Endodermal cell (in vitro differentiated cells): ENCODE measurements at regions not wholly inside any gene's neighbourhood (a gene's known extent, or its start where the extent isn't known, plus 50 kb on each side); places are given as distances from the start of the nearest gene placed in this dataset.

Source experiments
- DNase-seq: peaks from one replicate; pipeline ENCODE4 v3.0.0-alpha.2; 2017
- H3K27ac ChIP-seq: 2 replicates; pipeline ENCODE4 v1.5.1; 2013; ENCODE audit warnings: mild to moderate bottlenecking, low read depth, low read length, moderate library complexity
- H3K27me3 ChIP-seq: 2 replicates; pipeline ENCODE4 v1.6.1; 2013; ENCODE audit warnings: mild to moderate bottlenecking, low read length, moderate library complexity; ENCODE audit not compliant: insufficient read depth, control insufficient read depth, poor library complexity, severe bottlenecking
- H3K36me3 ChIP-seq: 2 replicates; pipeline ENCODE4 v1.7.0; 2013; ENCODE audit warnings: mild to moderate bottlenecking, low read length, moderate library complexity; ENCODE audit not compliant: control insufficient read depth, insufficient read depth
- H3K4me1 ChIP-seq: one replicate; pipeline ENCODE4 v1.7.0; 2013; ENCODE audit warnings: low read length; ENCODE audit not compliant: control insufficient read depth, insufficient read depth
- H3K4me3 ChIP-seq: 2 replicates; pipeline ENCODE4 v1.5.1; 2013; ENCODE audit warnings: mild to moderate bottlenecking, low read length, moderate library complexity
- H3K9ac ChIP-seq: 2 replicates; pipeline ENCODE4 v1.6.1; 2013; ENCODE audit warnings: mild to moderate bottlenecking, low read length, moderate library complexity; ENCODE audit not compliant: poor library complexity, severe bottlenecking; ENCODE audit errors: extremely low read depth
- H3K9me3 ChIP-seq: 2 replicates; pipeline ENCODE4 v1.6.1; 2013; ENCODE audit warnings: mild to moderate bottlenecking, low read length, moderate library complexity; ENCODE audit not compliant: control insufficient read depth
- H3K27ac Mint-ChIP-seq: 2 replicates; pipeline ENCODE4 v1.8.0; 2020; ENCODE audit warnings: mixed read lengths
- H3K27me3 Mint-ChIP-seq: 2 replicates; pipeline ENCODE4 v1.8.0; 2021; ENCODE audit warnings: mild to moderate bottlenecking, mixed read lengths; ENCODE audit not compliant: insufficient read depth
- H3K36me3 Mint-ChIP-seq: 2 replicates; pipeline ENCODE4 v1.8.0; 2020; ENCODE audit warnings: low read depth, mixed read lengths
- H3K4me1 Mint-ChIP-seq: 2 replicates; pipeline ENCODE4 v1.8.0; 2020; ENCODE audit warnings: mixed read lengths
- H3K4me3 Mint-ChIP-seq: 2 replicates; pipeline ENCODE4 v1.8.0; 2020; ENCODE audit warnings: mild to moderate bottlenecking, moderate library complexity, mixed read lengths
- H3K9me3 Mint-ChIP-seq: 2 replicates; pipeline ENCODE4 v1.8.0; 2020; ENCODE audit warnings: mild to moderate bottlenecking, mixed read lengths
- WGBS, 2 experiments: methylation state at CpG; one replicate each; pipeline versions ENCODE4 v1.1.5 to v1.1.7; 2013; ENCODE audit warnings: missing lambda C conversion rate in 2 of 2, mixed read lengths in 1 of 2; ENCODE audit not compliant: insufficient coverage in 1 of 2, insufficient read length in 1 of 2; 5-methylcytosine and 5-hydroxymethylcytosine counted together
- TF ChIP-seq, protein P1 (sequence below): fragments of 200-600 bp; sonication (generic); conservative IDR thresholded peaks from 2 replicates; pipeline ENCODE4 v1.5.0; 2021; ENCODE audit warnings: antibody characterized with exemption, mild to moderate bottlenecking

DNA sequence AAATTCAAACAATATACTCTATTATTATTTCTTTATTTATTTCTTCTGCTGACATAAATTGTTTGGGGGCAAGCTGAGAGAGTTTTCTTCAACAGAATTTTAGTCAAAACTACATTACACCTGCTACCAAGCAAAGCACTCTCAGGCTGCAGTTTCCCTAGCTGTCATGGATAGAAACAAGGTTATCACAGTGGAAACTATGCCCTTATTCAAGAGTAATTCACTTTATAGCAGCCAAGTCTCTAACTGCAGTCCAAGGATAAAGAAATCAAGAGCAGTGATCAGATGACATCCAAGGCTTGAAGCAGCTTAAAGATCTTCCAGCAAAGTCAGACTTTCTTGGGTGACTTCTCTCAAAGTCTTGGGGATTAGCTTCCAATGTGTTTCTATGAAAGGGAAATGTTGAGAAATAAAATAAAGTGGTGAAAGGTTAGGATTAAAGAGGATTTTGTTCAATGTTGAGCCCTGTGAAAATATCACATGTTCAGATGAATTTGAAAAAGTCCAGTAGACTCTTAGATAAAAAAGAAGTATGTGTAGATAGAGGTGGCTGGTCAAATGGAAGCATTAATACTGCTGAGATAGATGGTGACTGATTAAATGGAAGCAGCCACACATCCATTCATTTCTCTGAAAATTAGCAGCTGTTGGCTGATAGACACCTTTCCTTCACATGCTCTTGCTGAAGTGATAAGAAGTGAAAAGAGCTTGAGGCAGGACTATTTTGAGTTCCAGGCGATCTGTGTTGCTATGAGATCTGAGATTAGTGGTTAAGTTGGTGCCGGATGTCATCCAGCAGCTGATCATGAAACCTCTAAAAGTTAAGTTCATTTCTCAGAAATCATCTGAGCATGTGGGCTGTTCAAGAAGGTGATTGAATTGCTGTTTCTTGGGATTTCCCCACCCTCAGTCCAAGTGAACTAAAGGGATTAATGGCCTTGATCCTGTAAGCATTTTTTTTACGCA is 257.8 kb upstream of the BTG1 start:
- Mint-ChIP-seq H3K4me1 (peaks cover 29% of the 10 kb centered on the region), H3K9me3 (peaks cover 10% of the 10 kb centered on the region), H3K4me3 (no peak overlapping the region), H3K27ac (no peak overlapping the region), H3K27me3 (no peaks in the 10 kb centered on the region), H3K36me3 (no peaks in the 10 kb centered on the region)
- no peak overlapping the region for H3K4me3 ChIP-seq
- H3K27ac ChIP-seq: no peak overlapping the region
- WGBS, 2 experiments: 95 to 100% methylated on average over 1 to 3 of the region's 3 CpGs
- H3K4me1 ChIP-seq: peaks cover 13% of the 10 kb centered on the region
- no peaks in the 10 kb centered on the region for H3K36me3 ChIP-seq
- DNase-seq: no peak
- TF ChIP-seq, protein P1, sequence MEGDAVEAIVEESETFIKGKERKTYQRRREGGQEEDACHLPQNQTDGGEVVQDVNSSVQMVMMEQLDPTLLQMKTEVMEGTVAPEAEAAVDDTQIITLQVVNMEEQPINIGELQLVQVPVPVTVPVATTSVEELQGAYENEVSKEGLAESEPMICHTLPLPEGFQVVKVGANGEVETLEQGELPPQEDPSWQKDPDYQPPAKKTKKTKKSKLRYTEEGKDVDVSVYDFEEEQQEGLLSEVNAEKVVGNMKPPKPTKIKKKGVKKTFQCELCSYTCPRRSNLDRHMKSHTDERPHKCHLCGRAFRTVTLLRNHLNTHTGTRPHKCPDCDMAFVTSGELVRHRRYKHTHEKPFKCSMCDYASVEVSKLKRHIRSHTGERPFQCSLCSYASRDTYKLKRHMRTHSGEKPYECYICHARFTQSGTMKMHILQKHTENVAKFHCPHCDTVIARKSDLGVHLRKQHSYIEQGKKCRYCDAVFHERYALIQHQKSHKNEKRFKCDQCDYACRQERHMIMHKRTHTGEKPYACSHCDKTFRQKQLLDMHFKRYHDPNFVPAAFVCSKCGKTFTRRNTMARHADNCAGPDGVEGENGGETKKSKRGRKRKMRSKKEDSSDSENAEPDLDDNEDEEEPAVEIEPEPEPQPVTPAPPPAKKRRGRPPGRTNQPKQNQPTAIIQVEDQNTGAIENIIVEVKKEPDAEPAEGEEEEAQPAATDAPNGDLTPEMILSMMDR: no peak
- H3K27me3 ChIP-seq: no peaks in the 10 kb centered on the region
- no peaks in the 10 kb centered on the region for H3K9me3 ChIP-seq
- no peak overlapping the region for H3K9ac ChIP-seq

DNA sequence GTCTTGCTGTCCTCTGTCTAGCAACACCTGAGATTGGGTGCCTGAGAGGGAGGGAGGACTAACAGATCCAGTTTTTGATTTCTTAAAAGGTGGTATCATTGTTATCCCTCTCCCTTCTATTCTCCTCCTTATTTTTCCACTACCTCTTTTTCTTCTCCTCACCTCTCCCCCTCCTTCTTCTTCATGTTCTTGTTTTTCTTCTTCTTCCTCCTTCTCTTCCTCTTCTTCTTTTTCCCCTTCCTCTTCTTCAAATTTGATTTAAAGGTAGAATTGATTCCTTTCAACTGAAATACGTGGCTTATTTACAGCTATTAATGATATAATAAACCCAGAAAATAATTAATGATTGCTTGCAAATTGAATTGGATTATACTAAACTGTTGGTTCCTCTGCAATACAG is 256.8 kb upstream of the BTG1 start:
- peaks cover 7% of the 10 kb centered on the region for H3K9me3 Mint-ChIP-seq
- no peaks in the 10 kb centered on the region for H3K27me3 Mint-ChIP-seq
- no peak overlapping the region for H3K4me3 ChIP-seq
- H3K27ac ChIP-seq: no peak overlapping the region
- no peaks in the 10 kb centered on the region for H3K36me3 Mint-ChIP-seq
- H3K27ac Mint-ChIP-seq: no peak overlapping the region
- H3K4me1 ChIP-seq: peaks cover 17% of the 10 kb centered on the region
- H3K9ac ChIP-seq: no peak overlapping the region
- DNase-seq: no peak
- no CpG with 5 or more reads among the region's 1 CpG for WGBS, 2 experiments
- H3K4me1 Mint-ChIP-seq: peaks cover 36% of the 10 kb centered on the region
- H3K9me3 ChIP-seq: no peaks in the 10 kb centered on the region
- H3K36me3 ChIP-seq: no peaks in the 10 kb centered on the region
- H3K27me3 ChIP-seq: no peaks in the 10 kb centered on the region
- H3K4me3 Mint-ChIP-seq: no peak overlapping the region
- TF ChIP-seq, protein P1: no peak

DNA sequence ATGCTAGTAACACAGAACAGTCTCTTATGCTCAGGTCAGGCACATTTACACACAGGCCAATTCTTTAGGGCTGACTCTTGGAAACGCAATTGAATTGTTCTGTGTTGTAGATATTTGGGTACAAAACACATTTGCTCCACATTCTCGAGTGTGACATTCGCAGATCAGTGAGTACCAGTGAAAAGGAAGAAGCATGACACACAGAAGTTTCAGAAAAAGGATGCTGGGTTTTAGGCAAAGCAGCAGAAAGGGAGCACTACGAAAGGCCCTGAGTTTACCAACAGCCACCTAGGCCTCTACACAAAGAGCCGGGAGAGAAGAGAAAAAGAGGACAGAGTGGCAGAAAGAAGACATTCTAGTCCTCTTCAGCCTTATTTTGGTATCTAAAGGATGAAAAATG is 254.4 kb upstream of the BTG1 start:
- no peaks in the 10 kb centered on the region for H3K36me3 ChIP-seq
- H3K9ac ChIP-seq: no peak overlapping the region
- H3K4me1 ChIP-seq: peaks cover 17% of the 10 kb centered on the region
- no peak overlapping the region for H3K27ac ChIP-seq
- H3K27me3 ChIP-seq: no peaks in the 10 kb centered on the region
- no peaks in the 10 kb centered on the region for H3K9me3 ChIP-seq
- WGBS, 2 experiments: 91 to 97% methylated on average over 5 of the region's 5 CpGs
- no peak overlapping the region for H3K27ac Mint-ChIP-seq
- H3K4me3 ChIP-seq: no peak overlapping the region
- no peak for DNase-seq
- H3K9me3 Mint-ChIP-seq: peaks cover 2% of the 10 kb centered on the region
- peaks cover 36% of the 10 kb centered on the region for H3K4me1 Mint-ChIP-seq
- H3K4me3 Mint-ChIP-seq: no peak overlapping the region
- no peaks in the 10 kb centered on the region for H3K27me3 Mint-ChIP-seq
- no peaks in the 10 kb centered on the region for H3K36me3 Mint-ChIP-seq
- TF ChIP-seq, protein P1: no peak
